ENCODE measurements at regions not wholly inside any gene's neighbourhood (a gene's known extent, or its start where the extent isn't known, plus 50 kb on each side); places are given as distances from the start of the nearest gene placed in this dataset.

GRCh38 chr3:35529337-35529736 is 110.0 kb upstream of the ARPP21 start:
- DNase-seq = no peak

DNA sequence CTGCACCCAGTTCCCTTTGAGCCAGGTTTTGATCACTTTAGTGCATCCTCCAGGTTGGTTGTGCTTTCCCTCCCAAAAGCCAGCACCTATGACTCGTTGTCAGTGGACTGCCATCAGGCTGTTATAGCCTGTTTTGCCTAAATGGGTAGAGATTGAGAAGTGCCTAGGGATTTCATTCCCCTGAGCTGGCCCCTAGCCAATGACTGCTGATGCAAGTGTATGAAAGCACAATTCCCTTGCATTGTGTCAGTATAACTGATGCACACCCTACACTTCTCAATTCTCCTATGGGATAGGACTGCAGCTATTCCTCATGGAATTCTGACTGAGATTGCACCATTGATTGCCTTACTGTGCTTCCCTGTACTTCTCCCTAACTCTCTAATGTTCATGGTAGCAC is 102.1 kb upstream of the ARPP21 start:
- DNase-seq = no peak

DNA sequence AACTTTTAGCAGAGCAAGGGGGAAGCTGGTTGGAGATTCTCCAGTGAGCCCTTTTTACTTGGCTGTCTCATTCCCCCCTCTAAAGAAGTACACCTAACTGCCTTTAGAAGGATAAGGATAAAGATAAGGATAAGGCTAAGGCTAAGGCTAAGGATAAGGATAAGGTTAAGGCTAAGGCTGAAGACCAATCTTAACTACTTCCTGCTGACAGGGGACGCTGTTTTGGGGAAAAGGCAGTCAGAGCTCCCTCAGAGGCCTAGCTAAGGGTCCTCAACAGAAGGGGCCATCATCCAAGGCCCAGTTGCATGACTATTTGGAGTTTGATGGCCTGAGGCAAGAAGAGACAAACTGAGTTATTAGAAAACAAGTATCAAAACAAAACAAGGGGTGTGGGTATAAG is 94.3 kb upstream of the ARPP21 start:
- no peak for DNase-seq

DNA sequence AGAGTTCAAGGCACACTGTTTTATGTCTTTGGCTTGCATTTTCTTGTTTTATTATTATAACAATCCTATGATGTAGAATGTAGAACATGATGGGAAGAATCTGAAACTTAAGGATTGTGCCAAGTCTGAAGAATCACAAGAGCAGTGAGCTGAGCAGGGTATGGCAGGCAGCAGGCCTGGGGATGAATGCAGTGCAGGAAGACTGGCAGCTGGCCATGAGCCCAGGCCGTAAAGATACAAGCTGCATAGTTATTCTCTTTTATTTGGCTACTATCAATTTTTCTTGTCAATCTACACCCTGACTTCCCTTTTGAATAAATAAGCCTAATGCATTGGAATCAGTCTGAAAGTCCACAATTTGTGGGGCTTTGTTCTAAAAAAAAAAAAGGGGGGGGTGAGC is 89.6 kb upstream of the ARPP21 start:
- DNase-seq = no peak

- no peak for DNase-seq
These were observed 77.2 kb upstream of the ARPP21 start for GRCh38 chr3:35562141-35562540.

- no peak for DNase-seq
These were observed 74.3 kb upstream of the ARPP21 start for GRCh38 chr3:35565048-35565447.
